ENCODE measurements at regions not wholly inside any gene's neighbourhood (a gene's known extent, or its start where the extent isn't known, plus 50 kb on each side); places are given as distances from the start of the nearest gene placed in this dataset.

GRCh38 chr11:42444406-42444805 lies 867.4 kb upstream of the API5 start:
- Histone ChIP-seq H3K4me3 (ENCODE audit: low read depth, low read length) (no peak overlapping the region), H3K36me3 (ENCODE audit: control insufficient read depth, insufficient read depth, low read length) (no peaks in the 10 kb centered on the region), H3K9me3 (ENCODE audit: control insufficient read depth, low read length) (no peaks in the 10 kb centered on the region), H3K27me3 (ENCODE audit: control insufficient read depth, insufficient read depth, low read length) (no peaks in the 10 kb centered on the region), H2AFZ (no peak overlapping the region), H3K9ac (no peak overlapping the region), H3K27ac (no peak overlapping the region), H3K4me2 (ENCODE audit: low read length) (no peak overlapping the region), H3K4me1 (no peaks in the 10 kb centered on the region), H3K79me2 (no peaks in the 10 kb centered on the region)
- TF ChIP-seq CTCF (IDR thresholded peaks at IDR 0.05): no peak

- Histone ChIP-seq H3K4me2 (ENCODE audit: low read length) (no peak overlapping the region), H3K9ac (no peak overlapping the region), H3K9me3 (ENCODE audit: control insufficient read depth, low read length) (no peaks in the 10 kb centered on the region), H3K27ac (no peak overlapping the region), H3K36me3 (ENCODE audit: control insufficient read depth, insufficient read depth, low read length) (no peaks in the 10 kb centered on the region), H3K4me1 (no peaks in the 10 kb centered on the region), H3K27me3 (ENCODE audit: control insufficient read depth, insufficient read depth, low read length) (no peaks in the 10 kb centered on the region), H3K4me3 (ENCODE audit: low read depth, low read length) (no peak overlapping the region), H3K79me2 (no peaks in the 10 kb centered on the region), H2AFZ (no peak overlapping the region)
- no peak for TF ChIP-seq CTCF (IDR thresholded peaks at IDR 0.05)
These were observed 849.1 kb upstream of the API5 start for GRCh38 chr11:42462558-42463310.

GRCh38 chr11:42465623-42466022 lies 846.2 kb upstream of the API5 start:
- Histone ChIP-seq H3K36me3 (ENCODE audit: control insufficient read depth, insufficient read depth, low read length) (no peaks in the 10 kb centered on the region), H3K4me2 (ENCODE audit: low read length) (no peak overlapping the region)

GRCh38 chr11:42473106-42473505 lies 838.7 kb upstream of the API5 start:
- Histone ChIP-seq H3K4me1 (no peaks in the 10 kb centered on the region), H3K9ac (no peak overlapping the region), H3K27ac (no peak overlapping the region), H3K36me3 (ENCODE audit: control insufficient read depth, insufficient read depth, low read length) (no peaks in the 10 kb centered on the region), H3K9me3 (ENCODE audit: control insufficient read depth, low read length) (no peaks in the 10 kb centered on the region), H3K4me3 (ENCODE audit: low read depth, low read length) (no peak overlapping the region), H3K4me2 (ENCODE audit: low read length) (no peak overlapping the region), H3K79me2 (no peaks in the 10 kb centered on the region), H3K27me3 (ENCODE audit: control insufficient read depth, insufficient read depth, low read length) (no peaks in the 10 kb centered on the region), H2AFZ (no peak overlapping the region)
- TF ChIP-seq CTCF (IDR thresholded peaks at IDR 0.05): no peak

More at GRCh38 chr11:42465623-42466022, 846.2 kb upstream of the API5 start:
- H3K4me3 ChIP-seq (ENCODE audit: low read depth, low read length): no peak overlapping the region
- no peaks in the 10 kb centered on the region for H3K9me3 ChIP-seq (ENCODE audit: control insufficient read depth, low read length)
- H3K27me3 ChIP-seq (ENCODE audit: control insufficient read depth, insufficient read depth, low read length): no peaks in the 10 kb centered on the region
- H3K4me1 ChIP-seq: no peaks in the 10 kb centered on the region
- no peak overlapping the region for H3K27ac ChIP-seq
- H3K9ac ChIP-seq: no peak overlapping the region
- no peaks in the 10 kb centered on the region for H3K79me2 ChIP-seq
- TF ChIP-seq CTCF (IDR thresholded peaks at IDR 0.05): no peak
- no peak overlapping the region for H2AFZ ChIP-seq

- no peak overlapping the region for H3K4me2 ChIP-seq (ENCODE audit: low read length)
- no peaks in the 10 kb centered on the region for H3K4me1 ChIP-seq
- no peaks in the 10 kb centered on the region for H3K9me3 ChIP-seq (ENCODE audit: control insufficient read depth, low read length)
- no peaks in the 10 kb centered on the region for H3K36me3 ChIP-seq (ENCODE audit: control insufficient read depth, insufficient read depth, low read length)
- no peak overlapping the region for H3K4me3 ChIP-seq (ENCODE audit: low read depth, low read length)
- no peak overlapping the region for H3K9ac ChIP-seq
- no peaks in the 10 kb centered on the region for H3K79me2 ChIP-seq
- no peak for TF ChIP-seq CTCF (IDR thresholded peaks at IDR 0.05)
- H3K27ac ChIP-seq: no peak overlapping the region
- H3K27me3 ChIP-seq (ENCODE audit: control insufficient read depth, insufficient read depth, low read length): no peaks in the 10 kb centered on the region
- no peak overlapping the region for H2AFZ ChIP-seq
These were observed 829.0 kb upstream of the API5 start for GRCh38 chr11:42482822-42483221.

All from parathyroid adenoma (tissue), 2 donors.